ENCODE measurements at regions not wholly inside any gene's neighbourhood (a gene's known extent, or its start where the extent isn't known, plus 50 kb on each side); places are given as distances from the start of the nearest gene placed in this dataset.

DNA sequence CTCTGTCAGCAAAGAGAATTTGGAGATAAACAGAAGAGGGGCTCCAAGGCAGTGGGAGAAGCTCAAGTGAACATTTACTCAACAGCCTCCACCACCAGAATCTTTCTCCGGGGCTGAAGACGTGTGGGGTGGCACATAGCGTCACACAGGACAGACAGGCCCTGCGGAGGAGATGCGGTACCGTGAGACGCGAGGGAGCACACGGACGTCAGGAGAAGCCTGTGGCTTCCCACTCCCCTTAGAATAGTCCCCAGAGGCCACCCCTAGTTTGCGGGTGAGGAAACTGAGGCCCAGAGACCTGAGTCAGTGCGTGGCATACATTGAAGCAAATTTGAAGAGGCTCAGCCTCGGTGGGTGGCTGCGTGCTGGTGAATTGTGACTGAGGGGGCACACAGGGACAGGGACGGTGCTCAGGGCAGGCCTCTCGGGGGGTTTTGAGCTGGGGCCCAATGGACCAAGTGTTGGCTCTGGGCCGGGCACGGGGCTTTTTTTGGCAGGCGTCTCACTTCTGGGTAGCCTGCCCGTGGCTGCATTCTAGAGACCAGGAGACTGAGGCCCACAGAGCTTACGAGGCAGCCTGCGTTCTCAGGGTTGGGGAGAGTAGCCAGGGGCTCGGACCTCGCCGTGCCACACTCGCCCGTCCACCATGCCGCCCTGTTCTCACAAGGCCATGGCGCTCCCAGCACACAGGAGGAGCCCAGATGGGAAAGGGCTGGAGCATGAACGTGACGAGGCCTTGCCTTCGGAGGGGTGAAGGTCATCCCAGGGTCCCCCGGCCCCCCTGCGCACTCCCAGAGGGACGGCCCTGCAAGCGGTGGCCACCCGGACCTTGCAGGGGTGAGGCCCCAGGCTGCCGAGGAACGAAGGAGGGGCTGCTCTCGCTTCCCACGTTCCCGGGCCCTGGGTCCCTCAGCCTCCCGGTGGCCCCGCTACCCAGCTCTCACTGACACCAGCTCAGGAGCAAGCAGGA is 220.6 kb downstream of the C9orf50 start:
- Histone ChIP-seq H3K9me2 (ENCODE audit: insufficient read depth) (no peaks in the 10 kb centered on the region), H4K20me1 (ENCODE audit: insufficient read depth) (no peaks in the 10 kb centered on the region), H3K9me3 (ENCODE audit: control insufficient read depth in 1 of 2, insufficient read depth in 1 of 2, low read depth in 1 of 2, low read length in 2 of 2) (no peaks in the 10 kb centered on the region), H3K9ac (ENCODE audit: low read length) (no peak overlapping the region), H3K4me2 (ENCODE audit: low read length) (no peak overlapping the region), H2AFZ (ENCODE audit: low read depth, low read length, poor library complexity, severe bottlenecking) (no peak overlapping the region), H3K4me1 (ENCODE audit: control insufficient read depth in 1 of 2, insufficient read depth in 2 of 2, low read length in 2 of 2) (peaks cover 11 to 36% of the 10 kb centered on the region in 2 experiments), H3K27me3 (ENCODE audit: insufficient read depth, low read length) (peaks cover 6% of the 10 kb centered on the region; the same call in 1 of the 2 replicates), H3K27ac (ENCODE audit: low read depth, low read length) (no peak overlapping the region), H3K36me3 (ENCODE audit: control insufficient read depth in 1 of 2, insufficient read depth in 2 of 2, low read length in 2 of 2) (no peaks in the 10 kb centered on the region), H3K79me2 (ENCODE audit: insufficient read depth, low read length) (no peaks in the 10 kb centered on the region), H3K4me3 (replicated peaks in 1 of 2; ENCODE audit: low read depth in 1 of 2, low read length in 2 of 2) (no peak overlapping the region)
- TF ChIP-seq SIN3A (IDR thresholded peaks at IDR 0.05; ENCODE audit: low read depth) (no peak), SP1 (IDR thresholded peaks at IDR 0.05; ENCODE audit: low read depth) (no peak), SRF (IDR thresholded peaks at IDR 0.05; ENCODE audit: low read depth) (no peak), TCF7L2 (IDR thresholded peaks at IDR 0.05; ENCODE audit: borderline replicate concordance, extremely low read depth, insufficient read depth, insufficient read length) (no peak), EGR1 (IDR thresholded peaks at IDR 0.05; ENCODE audit: low read depth) (no peak), CEBPB (IDR thresholded peaks at IDR 0.05; ENCODE audit: low read depth) (no peak), RAD21 (IDR thresholded peaks at IDR 0.05; ENCODE audit: low read depth) (no peak), FOSL1 (IDR thresholded peaks at IDR 0.05; ENCODE audit: low read depth) (no peak), YY1 (IDR thresholded peaks at IDR 0.05; ENCODE audit: extremely low read depth, insufficient replicate concordance, low read depth, low read length) (no peak), POLR2AphosphoS5 (IDR thresholded peaks at IDR 0.05; ENCODE audit: low read depth, low read length) (no peak), ZNF274 (IDR thresholded peaks at IDR 0.05; ENCODE audit: low read depth, low read length) (no peak), POLR2A (IDR thresholded peaks at IDR 0.05; ENCODE audit: borderline replicate concordance, extremely low read depth, insufficient read depth, insufficient read length) (no peak), JUND (IDR thresholded peaks at IDR 0.05) (no peak), EZH2 (IDR thresholded peaks at IDR 0.05) (no peak), EZH2phosphoT487 (IDR thresholded peaks at IDR 0.05; ENCODE audit: borderline replicate concordance) (no peak), ZFX (IDR thresholded peaks at IDR 0.05) (no peak)
- TF ChIP-seq, protein P1, sequence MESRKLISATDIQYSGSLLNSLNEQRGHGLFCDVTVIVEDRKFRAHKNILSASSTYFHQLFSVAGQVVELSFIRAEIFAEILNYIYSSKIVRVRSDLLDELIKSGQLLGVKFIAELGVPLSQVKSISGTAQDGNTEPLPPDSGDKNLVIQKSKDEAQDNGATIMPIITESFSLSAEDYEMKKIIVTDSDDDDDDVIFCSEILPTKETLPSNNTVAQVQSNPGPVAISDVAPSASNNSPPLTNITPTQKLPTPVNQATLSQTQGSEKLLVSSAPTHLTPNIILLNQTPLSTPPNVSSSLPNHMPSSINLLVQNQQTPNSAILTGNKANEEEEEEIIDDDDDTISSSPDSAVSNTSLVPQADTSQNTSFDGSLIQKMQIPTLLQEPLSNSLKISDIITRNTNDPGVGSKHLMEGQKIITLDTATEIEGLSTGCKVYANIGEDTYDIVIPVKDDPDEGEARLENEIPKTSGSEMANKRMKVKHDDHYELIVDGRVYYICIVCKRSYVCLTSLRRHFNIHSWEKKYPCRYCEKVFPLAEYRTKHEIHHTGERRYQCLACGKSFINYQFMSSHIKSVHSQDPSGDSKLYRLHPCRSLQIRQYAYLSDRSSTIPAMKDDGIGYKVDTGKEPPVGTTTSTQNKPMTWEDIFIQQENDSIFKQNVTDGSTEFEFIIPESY (IDR thresholded peaks at IDR 0.05; ENCODE audit: extremely low read depth, insufficient replicate concordance, low read length), result no peak
- TF ChIP-seq, protein P2, sequence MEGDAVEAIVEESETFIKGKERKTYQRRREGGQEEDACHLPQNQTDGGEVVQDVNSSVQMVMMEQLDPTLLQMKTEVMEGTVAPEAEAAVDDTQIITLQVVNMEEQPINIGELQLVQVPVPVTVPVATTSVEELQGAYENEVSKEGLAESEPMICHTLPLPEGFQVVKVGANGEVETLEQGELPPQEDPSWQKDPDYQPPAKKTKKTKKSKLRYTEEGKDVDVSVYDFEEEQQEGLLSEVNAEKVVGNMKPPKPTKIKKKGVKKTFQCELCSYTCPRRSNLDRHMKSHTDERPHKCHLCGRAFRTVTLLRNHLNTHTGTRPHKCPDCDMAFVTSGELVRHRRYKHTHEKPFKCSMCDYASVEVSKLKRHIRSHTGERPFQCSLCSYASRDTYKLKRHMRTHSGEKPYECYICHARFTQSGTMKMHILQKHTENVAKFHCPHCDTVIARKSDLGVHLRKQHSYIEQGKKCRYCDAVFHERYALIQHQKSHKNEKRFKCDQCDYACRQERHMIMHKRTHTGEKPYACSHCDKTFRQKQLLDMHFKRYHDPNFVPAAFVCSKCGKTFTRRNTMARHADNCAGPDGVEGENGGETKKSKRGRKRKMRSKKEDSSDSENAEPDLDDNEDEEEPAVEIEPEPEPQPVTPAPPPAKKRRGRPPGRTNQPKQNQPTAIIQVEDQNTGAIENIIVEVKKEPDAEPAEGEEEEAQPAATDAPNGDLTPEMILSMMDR (IDR thresholded peaks at IDR 0.05 in 2 of 3, conservative IDR thresholded peaks at IDR 0.05 in 1 of 3; ENCODE audit: borderline replicate concordance in 1 of 3, insufficient read depth in 1 of 3, low read depth in 2 of 3, low read length in 2 of 3), result no peak
- TF ChIP-seq, protein P3, sequence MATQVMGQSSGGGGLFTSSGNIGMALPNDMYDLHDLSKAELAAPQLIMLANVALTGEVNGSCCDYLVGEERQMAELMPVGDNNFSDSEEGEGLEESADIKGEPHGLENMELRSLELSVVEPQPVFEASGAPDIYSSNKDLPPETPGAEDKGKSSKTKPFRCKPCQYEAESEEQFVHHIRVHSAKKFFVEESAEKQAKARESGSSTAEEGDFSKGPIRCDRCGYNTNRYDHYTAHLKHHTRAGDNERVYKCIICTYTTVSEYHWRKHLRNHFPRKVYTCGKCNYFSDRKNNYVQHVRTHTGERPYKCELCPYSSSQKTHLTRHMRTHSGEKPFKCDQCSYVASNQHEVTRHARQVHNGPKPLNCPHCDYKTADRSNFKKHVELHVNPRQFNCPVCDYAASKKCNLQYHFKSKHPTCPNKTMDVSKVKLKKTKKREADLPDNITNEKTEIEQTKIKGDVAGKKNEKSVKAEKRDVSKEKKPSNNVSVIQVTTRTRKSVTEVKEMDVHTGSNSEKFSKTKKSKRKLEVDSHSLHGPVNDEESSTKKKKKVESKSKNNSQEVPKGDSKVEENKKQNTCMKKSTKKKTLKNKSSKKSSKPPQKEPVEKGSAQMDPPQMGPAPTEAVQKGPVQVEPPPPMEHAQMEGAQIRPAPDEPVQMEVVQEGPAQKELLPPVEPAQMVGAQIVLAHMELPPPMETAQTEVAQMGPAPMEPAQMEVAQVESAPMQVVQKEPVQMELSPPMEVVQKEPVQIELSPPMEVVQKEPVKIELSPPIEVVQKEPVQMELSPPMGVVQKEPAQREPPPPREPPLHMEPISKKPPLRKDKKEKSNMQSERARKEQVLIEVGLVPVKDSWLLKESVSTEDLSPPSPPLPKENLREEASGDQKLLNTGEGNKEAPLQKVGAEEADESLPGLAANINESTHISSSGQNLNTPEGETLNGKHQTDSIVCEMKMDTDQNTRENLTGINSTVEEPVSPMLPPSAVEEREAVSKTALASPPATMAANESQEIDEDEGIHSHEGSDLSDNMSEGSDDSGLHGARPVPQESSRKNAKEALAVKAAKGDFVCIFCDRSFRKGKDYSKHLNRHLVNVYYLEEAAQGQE (IDR thresholded peaks at IDR 0.05; ENCODE audit: low read depth), result no peak
- TF ChIP-seq, protein P4, sequence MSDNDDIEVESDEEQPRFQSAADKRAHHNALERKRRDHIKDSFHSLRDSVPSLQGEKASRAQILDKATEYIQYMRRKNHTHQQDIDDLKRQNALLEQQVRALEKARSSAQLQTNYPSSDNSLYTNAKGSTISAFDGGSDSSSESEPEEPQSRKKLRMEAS (IDR thresholded peaks at IDR 0.05), result no peak
- no TSS peak for BruUV-seq (replicated peaks)
- ATAC-seq, result no peak
- POLR2A ChIA-PET, result interaction anchor here (0.6 kb wide), 1 partner anchor 65 kb away, joined by 3 read pairs; no protein-coding TSS in a partner anchor
- intact Hi-C loops (cut with micrococcal nuclease), result no loop called here
- CTCF ChIA-PET, result no interaction called here
- RAD21 ChIA-PET (ENCODE audit: low non-redundant PET in 1 of 2, low total read pairs in 2 of 2, uncharacterized antibody in 2 of 2, unreplicated experiment in 2 of 2), result no interaction called here
- no peak for DNase-seq (ENCODE audit: low read depth, low spot score)
